K562 (cell line): ENCODE measurements at regions not wholly inside any gene's neighbourhood (a gene's known extent, or its start where the extent isn't known, plus 50 kb on each side); places are given as distances from the start of the nearest gene placed in this dataset.

Experiments used
- ATAC-seq: fragments of 200-7000 bp; cut with Tn5 transposase; 3 replicates; pipeline ENCODE4 v1.9.1; 2020; ENCODE audit warnings: moderate library complexity
- BruUV-seq: library from RNA; stranded (reverse); fragments of 400-500 nt; replicated peaks from 2 replicates; lab custom pipeline; 2021; lab: Mats Ljungman, UMichigan
- CTCF ChIA-PET: fragments of 300-600 bp; formaldehyde crosslinking; extraction: SDS; loops from one replicate; lab custom pipeline; 2021; ENCODE audit warnings: low intra/inter-chr PET ratio; lab: Yijun Ruan, JAX
- POLR2A ChIA-PET: fragments of 300-600, 350-650 bp; sonication (Branson Sonifier 250); formaldehyde crosslinking; extraction: SDS; loops from one replicate; lab custom pipeline; 2021; ENCODE audit warnings: antibody characterized with exemption, inconsistent platforms; lab: Yijun Ruan, JAX
- DNase-seq, 4 experiments: peaks; one replicate each; pipeline versions ENCODE4 v3.0.0 to v3.0.0-alpha.2; 2011 to 2018; ENCODE audit warnings: low spot score in 3 of 4, mixed read lengths in 3 of 4; ENCODE audit errors: extremely low read depth in 1 of 4
- FAIRE-seq: peaks from 2 replicates; lab custom pipeline; 2011; peaks lifted over from hg19 to GRCh38; lab: Jason Lieb, UNC
- H2AFZ ChIP-seq: 2 replicates; pipeline ENCODE4 v1.6.0; 2011; ENCODE audit warnings: low read depth, low read length, control low read depth, inconsistent platforms
- H3K27ac ChIP-seq: fragments of 200-600 bp; 3 replicates; pipeline ENCODE4 v1.8.0; 2011; ENCODE audit warnings: low read depth, mild to moderate bottlenecking, control low read depth, inconsistent platforms, low read length, moderate library complexity, mixed read lengths; ENCODE audit errors: extremely low read depth
- H3K27me3 ChIP-seq, 2 experiments: fragments of 300-600 bp in 1 of 2; 2 replicates in 1 of 2; 3 replicates in 1 of 2; pipeline versions ENCODE4 v1.6.0 to v1.8.0; 2011; ENCODE audit warnings: inconsistent platforms in 2 of 2, low read length in 2 of 2, mild to moderate bottlenecking in 1 of 2, mixed read lengths in 1 of 2, moderate library complexity in 1 of 2; ENCODE audit not compliant: control insufficient read depth in 2 of 2, insufficient read depth in 2 of 2
- H3K36me3 ChIP-seq: fragments of 300-600 bp; 3 replicates; pipeline ENCODE4 v1.8.0; 2011; ENCODE audit warnings: mild to moderate bottlenecking, low read length, inconsistent platforms; ENCODE audit not compliant: control insufficient read depth, insufficient read depth
- H3K4me1 ChIP-seq, 2 experiments: fragments of 200-600 bp in 1 of 2; replicated peaks in 1 of 2; 2 replicates in 1 of 2; 3 replicates in 1 of 2; pipeline versions ENCODE4 v1.5.1 to v1.8.0; 2011; ENCODE audit warnings: inconsistent platforms in 2 of 2, low read length in 2 of 2, mild to moderate bottlenecking in 1 of 2, mixed read lengths in 1 of 2, moderate library complexity in 1 of 2; ENCODE audit not compliant: control insufficient read depth in 2 of 2, insufficient read depth in 2 of 2
- H3K4me2 ChIP-seq: 2 replicates; pipeline ENCODE4 v1.6.1; 2011; ENCODE audit warnings: low read length, control low read depth, inconsistent platforms, mixed read lengths; ENCODE audit not compliant: insufficient read depth
- H3K4me3 ChIP-seq: fragments of 200-600 bp; sonication (generic), shearing (Covaris generic); 2 replicates; pipeline ENCODE4 v1.5.1; 2016; ENCODE audit warnings: control low read depth, inconsistent platforms
- H3K79me2 ChIP-seq: fragments of 200-600 bp; 3 replicates; pipeline ENCODE4 v1.8.0; 2011; ENCODE audit warnings: low read length, inconsistent platforms; ENCODE audit not compliant: control insufficient read depth, insufficient read depth
- H3K9ac ChIP-seq, 2 experiments: 2 replicates each; pipeline versions ENCODE4 v1.6.0 to v1.6.1; 2011; ENCODE audit warnings: low read depth in 2 of 2, low read length in 2 of 2, control low read depth in 1 of 2, inconsistent platforms in 1 of 2, mild to moderate bottlenecking in 1 of 2, mixed read lengths in 1 of 2; ENCODE audit not compliant: insufficient read depth in 1 of 2
- H3K9me1 ChIP-seq: one replicate; pipeline ENCODE4 v1.6.0; 2011; ENCODE audit warnings: inconsistent platforms, mild to moderate bottlenecking, low read length, moderate library complexity; ENCODE audit not compliant: control insufficient read depth, insufficient read depth
- H3K9me3 ChIP-seq: replicated peaks from 2 replicates; pipeline ENCODE4 v1.5.1; 2011; ENCODE audit warnings: low read depth, low read length, inconsistent platforms; ENCODE audit not compliant: control insufficient read depth, insufficient read depth
- H4K20me1 ChIP-seq: replicated peaks from 2 replicates; pipeline ENCODE4 v1.6.1; 2011; ENCODE audit warnings: low read length, inconsistent platforms, mixed read lengths; ENCODE audit not compliant: control insufficient read depth, insufficient read depth
- DPF2 ChIP-seq: fragments of 450-650 bp; IDR thresholded peaks from 2 replicates; pipeline ENCODE4 v1.6.1; 2016
- MYBL2 ChIP-seq, 2 experiments: fragments of 450-650 bp in 1 of 2; sonication (generic) in 1 of 2; formaldehyde crosslinking in 1 of 2; IDR thresholded peaks; 2 replicates each; pipeline versions ENCODE4 v1.6.1 to v1.8.1; 2017 to 2022; ENCODE audit warnings: borderline replicate concordance in 1 of 2, inconsistent platforms in 1 of 2, low read depth in 1 of 2, mild to moderate bottlenecking in 1 of 2, missing genetic modification reagents in 1 of 2, moderate library complexity in 1 of 2
- NCOA4 ChIP-seq: fragments of 450-650 bp; IDR thresholded peaks from 2 replicates; pipeline ENCODE4 v1.6.1; 2018; ENCODE audit warnings: mild to moderate bottlenecking; ENCODE audit not compliant: partially characterized antibody
- POLR2G ChIP-seq: fragments of 200-400 bp; formaldehyde crosslinking; IDR thresholded peaks from 2 replicates; pipeline ENCODE4 v1.6.1; 2017; ENCODE audit warnings: low read depth, mild to moderate bottlenecking, antibody characterized with exemption, low read length, moderate library complexity
- POU5F1 ChIP-seq: fragments of 150-350 bp; IDR thresholded peaks from 2 replicates; pipeline ENCODE4 v1.6.1; 2014; ENCODE audit warnings: borderline replicate concordance, low read length, low read depth, mild to moderate bottlenecking; ENCODE audit not compliant: partially characterized antibody
- RFX5 ChIP-seq: IDR thresholded peaks from 2 replicates; pipeline ENCODE4 v1.6.1; 2011; ENCODE audit warnings: low read depth, mild to moderate bottlenecking, improper control_type of control experiment, low read length
- SMAD4 ChIP-seq: fragments of 250-450 bp; sonication (Bioruptor Pico); conservative IDR thresholded peaks from 2 replicates; pipeline ENCODE4 v1.8.0; 2021; ENCODE audit warnings: inconsistent platforms, mild to moderate bottlenecking, moderate library complexity
- SNAPC5 ChIP-seq: fragments of 250-450 bp; sonication (Bioruptor Pico); IDR thresholded peaks from 2 replicates; pipeline ENCODE4 v1.8.0; 2021; ENCODE audit warnings: moderate library complexity, mild to moderate bottlenecking, inconsistent platforms
- TCF7L2 ChIP-seq: fragments of 150-350 bp; IDR thresholded peaks from 2 replicates; pipeline ENCODE4 v1.6.1; 2016; ENCODE audit warnings: low read depth, mild to moderate bottlenecking, low read length, moderate library complexity
- XRCC4 ChIP-seq: IDR thresholded peaks from one replicate; pipeline ENCODE4 v1.6.1; 2011; ENCODE audit not compliant: insufficient read depth, insufficient read length; ENCODE audit errors: extremely low read depth
- ZBTB17 ChIP-seq: fragments of 450-650 bp; formaldehyde crosslinking; IDR thresholded peaks from 2 replicates; pipeline ENCODE4 v1.4.0; 2020; ENCODE audit warnings: mild to moderate bottlenecking
- ZNF134 ChIP-seq: fragments of 250-450 bp; sonication (Bioruptor Pico); conservative IDR thresholded peaks from 2 replicates; pipeline ENCODE4 v1.4.0; 2020
- ZNF165 ChIP-seq: fragments of 250-450 bp; sonication (Bioruptor Pico); IDR thresholded peaks from 2 replicates; pipeline ENCODE4 v1.4.0; 2020; ENCODE audit warnings: borderline replicate concordance
- ZNF3 ChIP-seq: fragments of 250-450 bp; sonication (Bioruptor Pico); IDR thresholded peaks from 2 replicates; pipeline ENCODE4 v1.5.0; 2021; ENCODE audit warnings: mild to moderate bottlenecking, moderate library complexity
- ZNF561 ChIP-seq: fragments of 450-650 bp; formaldehyde crosslinking; conservative IDR thresholded peaks from 2 replicates; pipeline ENCODE4 v1.4.0; 2020; ENCODE audit warnings: mild to moderate bottlenecking, moderate library complexity
- WGBS: fragments of 100-300 bp; shearing (Covaris generic); methylation state at CpG from one replicate; pipeline ENCODE4 v1.1.6; 2016; ENCODE audit warnings: low coverage, mixed read lengths; ENCODE audit not compliant: insufficient coverage; ENCODE audit errors: missing lambda C conversion rate; 5-methylcytosine and 5-hydroxymethylcytosine counted together
- in situ Hi-C: fragments of 300-500 bp; cut with MboI; formaldehyde crosslinking; loops from 4 replicates; pipeline ENCODE4 v1.15.0; 2018; ENCODE audit warnings: inconsistent platforms, mixed read lengths
- intact Hi-C: fragments of 100-400 bp; cut with micrococcal nuclease; formaldehyde crosslinking; loops from 2 replicates; pipeline ENCODE4 v1.14.2; 2022

DNA sequence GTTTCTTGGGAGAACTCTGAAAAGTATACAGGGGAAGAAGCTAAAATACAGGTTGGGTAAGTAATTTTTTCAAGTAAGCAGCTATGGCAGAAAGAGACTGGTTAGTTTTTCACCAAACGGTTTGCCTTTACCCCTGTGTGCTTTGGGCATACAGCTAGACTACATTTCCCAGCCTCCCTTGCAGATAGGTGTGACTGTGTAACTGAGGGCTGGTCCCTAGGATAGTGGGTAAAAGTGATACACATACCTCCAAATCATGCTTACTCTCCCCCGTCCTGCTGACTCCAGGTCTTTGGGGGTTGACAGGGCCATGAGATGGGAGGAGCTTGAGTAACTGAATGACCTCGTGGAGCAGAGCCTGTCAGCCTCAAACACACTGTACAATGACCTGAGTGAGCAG, 208.6 kb upstream of the GDNF start (continued):
- TF ChIP-seq ZNF165 (CRISPR knock-in tag), result no peak
- TF ChIP-seq DPF2, result no peak
- no peak for TF ChIP-seq SNAPC5 (CRISPR knock-in tag)
- TF ChIP-seq ZNF561 (CRISPR knock-in tag), result no peak
- no peak for TF ChIP-seq POLR2G
- TF ChIP-seq POU5F1, result no peak
- TF ChIP-seq ZNF134 (CRISPR knock-in tag), result no peak
- no peak for TF ChIP-seq ZBTB17 (CRISPR knock-in tag)

DNA sequence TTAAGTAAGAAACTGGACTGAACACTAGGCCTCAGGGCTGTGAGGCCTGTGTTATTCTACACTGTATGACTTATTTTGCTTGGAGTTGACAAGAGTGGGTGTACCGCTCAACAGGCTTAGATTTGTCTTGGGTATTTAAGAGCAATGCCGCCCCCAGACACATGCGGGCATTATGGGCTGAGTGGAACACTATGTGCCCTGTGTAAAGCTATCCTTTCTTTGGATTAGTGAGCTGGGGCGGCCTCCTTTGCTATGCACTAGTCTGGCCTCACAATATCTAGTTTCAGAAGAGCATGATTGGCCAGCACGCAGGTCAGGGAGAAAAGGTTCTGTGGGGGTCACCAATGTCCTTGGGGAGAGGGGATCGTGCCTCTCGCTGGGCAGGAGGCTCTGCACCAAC, 206.3 kb upstream of the GDNF start:
- BruUV-seq, result no TSS peak
- no peaks in the 10 kb centered on the region for H3K9me1 ChIP-seq
- DNase-seq, result no peak
- ChIA-PET POLR2A (interaction anchor here (0.6 kb wide), 1 partner anchor 22 kb away, joined by 3 read pairs; no protein-coding TSS in a partner anchor), CTCF (no interaction called here)
- no peaks in the 10 kb centered on the region for H3K9me3 ChIP-seq
- H3K27ac ChIP-seq, result no peak overlapping the region
- H2AFZ ChIP-seq, result no peak overlapping the region
- in situ Hi-C loops, result no loop called here
- intact Hi-C loops, result no loop called here
- no peak overlapping the region for H3K4me3 ChIP-seq
- FAIRE-seq, result no peak
- TF ChIP-seq XRCC4 (no peak), SMAD4 (no peak), RFX5 (no peak), ZNF3 (CRISPR knock-in tag) (no peak), TCF7L2 (no peak), MYBL2 (IDR thresholded peaks at IDR 0.05; ENCODE audit: low read depth) (no peak), MYBL2 (CRISPR knock-in tag; IDR thresholded peaks at IDR 0.05; ENCODE audit: borderline replicate concordance) (no peak), NCOA4 (no peak)
- H3K79me2 ChIP-seq, result no peaks in the 10 kb centered on the region
- H3K9ac ChIP-seq, result no peak overlapping the region
- ATAC-seq, result no peak
- no peaks in the 10 kb centered on the region for H4K20me1 ChIP-seq
- 0% methylated on average over 7 of the region's 7 CpGs for WGBS
- no peaks in the 10 kb centered on the region for H3K4me1 ChIP-seq
- H3K4me2 ChIP-seq, result no peak overlapping the region
- H3K36me3 ChIP-seq, result no peaks in the 10 kb centered on the region
- H3K27me3 ChIP-seq, result no peaks in the 10 kb centered on the region
